ENCODE measurements at regions not wholly inside any gene's neighbourhood (a gene's known extent, or its start where the extent isn't known, plus 50 kb on each side); places are given as distances from the start of the nearest gene placed in this dataset.

DNA sequence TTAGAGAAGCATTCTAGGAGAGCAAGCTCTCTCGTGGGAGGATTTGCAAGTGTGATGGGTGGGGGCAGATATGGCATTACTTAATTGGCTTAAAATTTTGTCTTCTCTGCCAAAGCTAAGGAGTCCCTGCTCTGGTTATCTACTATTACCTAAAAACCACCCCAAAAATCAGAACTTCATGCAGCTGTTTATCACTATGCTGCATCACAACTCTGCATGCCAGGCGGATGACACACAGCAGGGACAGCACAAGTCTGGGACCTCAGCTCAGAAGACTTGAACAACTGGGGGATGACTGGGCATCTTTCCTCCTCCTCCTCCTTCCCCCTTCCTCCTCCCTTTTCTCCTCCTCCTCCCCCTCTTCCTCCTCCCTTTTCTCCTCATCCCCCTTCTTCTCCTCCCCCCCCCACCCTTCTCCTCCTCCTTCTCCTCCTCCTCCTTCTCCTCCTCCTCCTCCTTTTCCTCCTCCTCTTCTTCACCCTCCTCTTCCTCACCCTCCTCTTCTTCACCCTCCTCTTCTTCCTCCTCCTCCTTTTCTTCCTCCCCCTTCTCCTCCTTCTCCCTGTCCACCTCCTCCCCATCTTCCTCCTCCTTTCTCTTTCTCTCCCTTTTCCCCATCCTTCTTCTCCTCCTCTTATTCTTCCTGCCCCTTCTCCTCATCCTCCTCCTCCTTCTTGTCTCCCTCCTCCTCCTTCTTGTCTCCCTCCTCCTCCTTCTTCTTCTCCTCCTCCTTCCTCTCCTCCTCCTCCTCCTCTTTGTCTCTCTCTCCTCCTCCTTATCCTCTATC is 218.6 kb upstream of the PMEPA1 start:
- no peak for DNase-seq

- DNase-seq, result no peak
These were observed 217.6 kb upstream of the PMEPA1 start for GRCh38 chr20:57927376-57927775.

DNA sequence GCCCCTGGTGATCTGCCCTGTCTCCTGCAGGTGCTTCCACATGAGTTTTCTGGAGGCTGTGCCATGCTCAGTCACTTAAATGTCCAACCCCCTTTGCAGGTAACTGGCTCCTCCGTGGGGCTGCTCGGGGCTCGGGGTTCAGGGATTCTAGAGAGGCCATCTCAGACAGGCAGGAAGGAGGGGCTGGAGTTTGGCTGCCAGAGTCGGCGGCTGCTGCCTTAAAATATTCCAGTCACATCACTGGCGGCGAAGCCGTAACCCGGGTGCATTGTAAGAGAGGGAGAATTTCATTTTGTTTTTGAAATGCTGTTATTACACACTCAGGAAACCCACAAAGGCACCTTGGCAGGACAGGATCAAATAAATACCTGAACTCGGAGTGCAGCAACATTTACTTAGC is 212.9 kb upstream of the PMEPA1 start:
- peak in 19 of 56 donors; percentile 2 to 59 (median 19) for DNase-seq

- no peak for DNase-seq
These were observed 212.3 kb upstream of the PMEPA1 start for GRCh38 chr20:57922083-57922482.

DNA sequence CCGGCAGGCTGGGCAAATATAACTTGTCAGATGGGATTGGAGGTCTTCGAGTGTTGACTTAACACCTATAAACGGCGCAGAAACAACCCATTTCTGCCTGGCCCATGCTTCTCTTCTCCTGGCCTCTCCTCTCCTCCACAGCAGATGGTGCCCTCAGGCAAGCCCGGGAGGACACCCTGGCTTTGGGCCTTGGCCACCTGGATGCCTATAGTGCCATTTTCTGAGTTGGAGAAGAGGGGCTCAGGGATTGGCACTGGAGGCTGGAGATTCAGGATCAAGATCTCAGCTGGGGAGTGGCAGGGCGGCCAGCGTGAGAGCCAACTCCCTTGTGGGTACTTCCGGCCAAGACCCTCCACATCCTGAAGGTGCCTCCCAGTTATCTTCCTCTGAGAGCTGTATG is 211.9 kb upstream of the PMEPA1 start:
- DNase-seq, result no peak

DNA sequence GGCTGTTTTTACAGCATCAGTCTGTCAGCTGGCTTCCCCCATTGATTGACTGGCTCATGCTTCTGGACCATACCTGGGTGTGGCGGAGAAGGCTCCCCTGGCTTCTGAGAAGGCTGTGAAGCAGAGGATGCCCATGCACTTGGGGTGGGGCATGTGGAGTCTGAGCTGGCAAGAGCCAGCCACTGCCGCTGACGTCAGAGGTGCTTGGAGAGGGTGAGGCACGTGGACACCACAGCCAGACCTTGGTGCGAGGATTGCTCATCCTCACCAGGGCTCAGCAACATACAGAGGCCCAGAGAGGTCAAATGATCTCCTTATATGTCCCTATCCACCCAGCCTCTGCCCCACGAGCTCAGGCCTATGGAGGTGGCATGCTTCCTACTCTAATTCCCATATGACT is 211.2 kb upstream of the PMEPA1 start:
- no peak for DNase-seq

DNA sequence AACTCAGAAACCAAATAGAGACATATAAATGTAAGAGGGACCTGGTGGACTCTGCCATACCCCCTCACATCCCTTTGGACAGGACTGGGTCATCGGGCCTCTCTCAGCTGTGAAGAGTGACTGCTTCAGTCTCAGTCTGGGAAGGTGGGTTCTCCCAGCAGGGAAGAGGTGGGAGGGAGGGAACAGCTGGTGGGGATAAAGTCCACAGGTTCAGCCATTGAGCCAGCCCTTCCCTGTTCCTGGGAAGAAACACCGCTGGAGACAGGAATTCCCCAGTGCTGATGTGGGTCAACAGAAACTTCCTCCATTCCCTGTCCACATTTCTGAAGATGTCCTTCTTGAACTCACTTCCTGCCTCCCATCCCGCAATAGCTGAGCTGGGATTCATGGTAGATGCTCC is 209.2 kb upstream of the PMEPA1 start:
- DNase-seq, result no peak

GRCh38 chr20:57918551-57918950 is 208.7 kb upstream of the PMEPA1 start:
- DNase-seq, result no peak

DNA sequence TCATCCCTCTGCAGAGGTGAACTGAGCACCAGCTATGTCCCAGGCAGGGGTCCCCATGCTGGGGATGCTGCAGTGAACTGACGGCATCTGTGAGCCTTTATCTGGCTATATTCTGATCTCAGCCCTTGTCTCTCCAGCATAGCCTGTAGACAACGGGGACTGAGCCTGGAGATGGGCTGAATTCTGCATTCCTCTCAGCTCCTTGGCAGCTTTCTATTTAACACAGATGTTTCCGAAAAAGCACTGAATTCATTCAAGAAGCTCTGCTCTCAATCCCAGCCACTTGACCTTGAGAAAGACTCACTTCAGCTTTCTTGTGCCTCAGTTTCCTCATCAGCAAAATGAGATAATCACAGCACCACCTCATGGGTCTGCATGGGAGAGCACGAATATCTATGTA is 204.4 kb upstream of the PMEPA1 start:
- DNase-seq, result no peak

- no peak for DNase-seq
These were observed 203.5 kb upstream of the PMEPA1 start for GRCh38 chr20:57913156-57913930.

- DNase-seq, result no peak
These were observed 202.4 kb upstream of the PMEPA1 start for GRCh38 chr20:57912227-57912582.

DNA sequence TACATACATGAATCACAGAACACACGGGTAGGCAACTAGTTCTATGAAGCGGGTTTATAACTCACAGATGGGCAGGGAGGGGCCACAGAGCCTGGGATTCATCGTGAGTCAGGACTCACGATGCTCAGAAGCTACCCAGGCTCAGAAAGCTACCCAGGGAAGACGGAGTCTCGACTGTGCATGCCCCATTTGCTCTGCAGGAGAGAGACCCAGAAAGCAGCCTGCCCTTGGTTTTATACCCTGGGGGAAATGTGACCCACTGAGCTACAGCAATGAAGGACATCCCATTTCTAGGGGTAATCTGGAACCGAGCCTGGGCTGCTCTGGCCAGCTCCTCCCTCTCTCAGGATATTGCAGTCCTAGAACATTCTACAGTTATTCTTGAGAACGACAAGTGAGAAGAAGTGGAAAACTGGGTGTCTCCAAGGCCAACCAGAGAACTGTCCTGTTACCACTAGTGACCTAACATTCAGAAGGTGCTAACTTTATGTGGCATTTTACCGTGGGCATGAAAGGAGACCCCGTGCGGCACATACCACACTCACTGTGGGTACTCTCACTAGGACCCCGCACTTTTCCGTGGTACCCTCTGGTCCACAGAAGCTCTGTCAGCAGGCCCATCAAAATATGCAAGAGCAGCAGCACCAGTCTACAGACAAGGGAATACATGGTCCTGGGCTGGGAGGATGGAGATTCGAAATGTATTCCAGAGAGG is 201.9 kb upstream of the PMEPA1 start:
- no peak for DNase-seq

DNA sequence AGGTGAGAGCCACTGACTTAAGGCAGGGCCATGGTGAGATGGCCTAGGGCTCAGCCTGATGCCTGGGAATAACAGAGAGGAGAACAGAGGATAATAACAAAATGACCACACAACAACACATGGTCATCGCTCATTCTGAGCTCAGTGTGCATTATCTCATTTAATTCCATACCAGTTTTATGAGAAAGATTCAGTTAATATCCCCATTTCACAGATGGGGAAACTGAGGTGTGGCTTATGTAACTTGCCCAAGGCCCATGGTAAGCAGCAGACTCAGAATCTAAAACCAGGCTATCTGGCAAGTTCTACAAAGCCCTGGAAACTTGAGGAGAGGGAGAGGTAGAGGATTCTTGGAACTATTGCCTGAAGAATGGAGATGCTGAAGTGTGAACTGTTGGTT is 200.9 kb upstream of the PMEPA1 start:
- DNase-seq, result no peak

GRCh38 chr20:57909763-57910331 is 200.0 kb upstream of the PMEPA1 start:
- no peak for DNase-seq

DNA sequence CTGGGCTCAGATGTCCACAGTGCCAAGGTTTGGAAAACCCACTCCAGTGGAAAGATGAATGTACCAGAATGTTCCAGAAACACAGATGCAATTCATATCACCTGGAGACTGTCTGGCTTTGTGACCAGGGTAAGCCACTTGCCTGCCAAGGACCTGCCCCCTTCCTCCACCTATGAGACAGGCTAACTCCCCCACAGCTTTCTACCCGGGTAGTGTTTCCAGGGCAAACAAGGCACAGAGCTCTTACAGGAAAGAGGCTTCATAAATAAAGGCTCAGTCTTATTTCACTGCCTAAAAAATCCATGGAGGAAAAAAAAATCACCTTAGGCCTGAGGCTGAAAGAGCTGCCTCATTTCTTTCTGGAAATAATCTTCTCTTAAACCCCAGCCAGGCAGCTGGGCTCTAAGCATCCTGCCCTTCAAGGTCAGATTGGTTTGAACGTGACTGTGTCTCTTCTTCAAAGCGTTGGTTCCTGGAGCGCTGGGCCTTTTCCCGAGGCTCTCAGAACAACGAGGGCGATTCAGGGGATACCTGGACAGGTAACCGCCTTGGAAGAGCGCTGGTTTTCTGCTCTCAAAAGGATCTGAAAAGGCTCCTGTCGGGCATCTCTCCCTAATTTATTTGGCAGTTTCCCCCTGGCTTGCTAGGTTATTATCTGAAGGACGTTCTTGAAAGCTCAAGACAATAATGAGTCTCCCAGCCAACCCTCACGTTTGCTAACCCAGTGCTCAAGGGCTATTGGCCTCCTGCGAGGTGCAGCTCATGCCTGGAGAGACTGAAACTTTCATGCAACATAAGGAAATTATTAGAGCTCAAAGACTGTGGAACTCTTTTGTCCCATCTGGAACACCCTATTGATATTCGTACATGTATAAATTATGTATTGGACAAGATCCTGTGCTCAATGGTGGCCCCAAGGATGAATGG is 199.2 kb upstream of the PMEPA1 start:
- no peak for DNase-seq

DNA sequence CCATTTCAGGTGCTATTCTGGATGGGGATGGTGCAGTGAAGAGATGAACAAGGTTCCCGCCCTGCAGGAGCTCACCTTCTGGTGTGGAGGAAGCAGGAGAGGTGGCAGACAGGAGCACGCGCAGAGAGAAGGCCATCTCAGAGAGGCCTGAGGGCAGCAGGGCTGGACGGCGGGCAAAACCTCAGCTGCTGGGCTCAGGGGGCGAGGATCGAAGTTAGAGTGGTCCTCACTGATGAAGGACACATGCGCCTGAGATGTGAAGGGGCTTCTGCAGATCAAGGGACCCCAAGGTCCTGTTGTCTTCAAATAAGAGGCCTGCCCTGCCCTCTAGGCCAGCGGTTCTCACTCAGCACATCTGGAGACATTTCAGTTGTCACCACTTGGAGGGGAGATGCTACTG is 198.4 kb upstream of the PMEPA1 start:
- no peak for DNase-seq

DNA sequence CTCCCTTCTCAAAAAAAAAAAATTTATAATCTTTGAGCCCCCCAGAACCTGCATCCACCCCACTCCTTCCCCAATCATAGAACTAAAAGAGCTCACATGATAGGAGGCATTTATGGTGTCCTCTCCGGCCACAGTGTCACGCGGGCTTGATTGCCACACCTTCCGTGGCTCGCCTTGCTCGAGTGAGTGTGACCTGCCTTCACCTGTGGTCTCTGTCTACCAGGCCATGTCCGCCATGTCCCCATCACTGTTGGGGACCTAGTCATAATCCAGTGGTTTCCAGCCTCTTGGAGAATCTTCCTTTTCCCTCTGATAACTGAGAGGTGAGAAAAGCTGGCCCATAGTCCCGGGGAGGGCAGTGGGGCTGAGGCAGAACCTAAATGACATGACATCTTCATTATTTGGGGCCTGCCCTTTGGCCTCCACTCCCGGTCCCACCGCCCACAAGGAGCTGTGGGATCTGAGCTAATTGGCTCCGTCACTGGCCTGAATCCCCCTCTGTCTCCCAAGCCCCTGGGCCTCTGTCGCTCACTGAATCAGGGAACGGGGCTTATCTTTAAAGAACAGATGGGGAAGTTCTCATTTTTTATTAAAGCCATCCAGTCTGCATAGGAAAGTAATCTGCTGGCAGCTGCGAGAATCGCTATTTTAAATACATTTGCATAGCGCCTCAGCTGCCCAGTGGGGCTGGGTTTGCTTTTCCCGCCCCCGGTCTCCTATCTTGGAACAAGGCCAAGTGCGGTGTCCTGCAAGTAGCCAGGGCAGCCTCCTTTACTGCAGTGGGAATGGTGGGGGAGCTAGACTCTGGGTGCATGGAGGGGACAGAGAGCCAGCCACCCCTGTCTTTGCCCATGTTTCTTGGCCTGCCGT is 197.6 kb upstream of the PMEPA1 start:
- DNase-seq, result peak in 1 of 56 donors; percentile 26

- DNase-seq, result no peak
These were observed 195.6 kb upstream of the PMEPA1 start for GRCh38 chr20:57905448-57905847.

GRCh38 chr20:57904314-57905105 is 194.7 kb upstream of the PMEPA1 start:
- DNase-seq, result no peak
